T-cell (primary cell): ENCODE measurements at regions not wholly inside any gene's neighbourhood (a gene's known extent, or its start where the extent isn't known, plus 50 kb on each side); places are given as distances from the start of the nearest gene placed in this dataset.
"Not testable (repeated sequence)": the region's sequence is repeated elsewhere in the genome, so short reads cannot be mapped to it uniquely, and the experiment has no call there.

ENCODE experiments used
- ATAC-seq, 4 experiments: fragments of 200-7000 bp in 3 of 4; fragments of 150-1000 bp in 1 of 4; cut with Tn5 transposase; replicated peaks in 1 of 4; 1 replicate in 3 of 4; 2 replicates in 1 of 4; pipeline ENCODE4 v1.10.0; 2021; ENCODE audit warnings: moderate library complexity in 3 of 4, mild to moderate bottlenecking in 2 of 4, moderate number of reproducible peaks in 1 of 4
- CTCF ChIA-PET, 2 donors: fragments of 300-600 bp; sonication (Branson Sonifier 250); formaldehyde crosslinking; loops; one replicate each; lab custom pipeline; 2022; ENCODE audit warnings: antibody characterized with exemption in 2 of 2; lab: Charles Lee
- POLR2A ChIA-PET, 2 donors: fragments of 300-600 bp; sonication (Branson Sonifier 250); formaldehyde crosslinking; loops; one replicate each; lab custom pipeline; 2022; ENCODE audit warnings: antibody characterized with exemption in 2 of 2; lab: Charles Lee
- DNase-seq, 35 experiments: peaks; one replicate each; pipeline versions ENCODE4 v3.0.0 to v3.0.0-alpha.2; 2013 to 2023
- H3K27ac ChIP-seq: one replicate; pipeline ENCODE4 v1.5.1; 2013; ENCODE audit warnings: low read length
- H3K27me3 ChIP-seq, 2 experiments: replicated peaks in 1 of 2; 1 replicate in 1 of 2; 2 replicates in 1 of 2; pipeline versions ENCODE4 v1.6.1 to v1.7.0; 2013; ENCODE audit warnings: low read length in 1 of 2, mixed read lengths in 1 of 2; ENCODE audit not compliant: control insufficient read depth in 2 of 2, insufficient read depth in 2 of 2; ENCODE audit errors: extremely low read depth in 1 of 2
- H3K36me3 ChIP-seq, 2 donors: 1 replicate in 1 of 2; 2 replicates in 1 of 2; pipeline versions ENCODE4 v1.6.1 to v1.7.0; 2013; ENCODE audit warnings: low read length in 1 of 2; ENCODE audit not compliant: control insufficient read depth in 2 of 2, insufficient read depth in 1 of 2; ENCODE audit errors: extremely low read depth in 1 of 2
- H3K4me1 ChIP-seq, 2 experiments: 1 replicate in 1 of 2; 2 replicates in 1 of 2; pipeline versions ENCODE4 v1.6.1 to v1.7.0; 2013; ENCODE audit warnings: low read length in 2 of 2, mixed read lengths in 1 of 2; ENCODE audit not compliant: insufficient read depth in 2 of 2, control insufficient read depth in 1 of 2; ENCODE audit errors: extremely low read depth in 1 of 2
- H3K4me3 ChIP-seq, 2 donors: 1 replicate in 1 of 2; 2 replicates in 1 of 2; pipeline versions ENCODE4 v1.5.1 to v1.7.0; 2013; ENCODE audit warnings: mild to moderate bottlenecking in 2 of 2, low read length in 1 of 2, moderate library complexity in 1 of 2; ENCODE audit not compliant: control insufficient read depth in 1 of 2; ENCODE audit errors: extremely low read depth in 1 of 2
- H3K9me3 ChIP-seq: 2 replicates; pipeline ENCODE4 v1.7.0; 2013
- H3K27ac Mint-ChIP-seq, 2 donors: one replicate each; pipeline ENCODE4 v1.8.0; 2020 to 2021; ENCODE audit warnings: mild to moderate bottlenecking in 2 of 2, mixed read lengths in 2 of 2
- H3K27me3 Mint-ChIP-seq, 2 donors: one replicate each; pipeline ENCODE4 v1.8.0; 2021 to 2022; ENCODE audit warnings: mixed read lengths in 2 of 2
- H3K36me3 Mint-ChIP-seq: one replicate; pipeline ENCODE4 v1.8.0; 2021; ENCODE audit warnings: mixed read lengths
- H3K4me1 Mint-ChIP-seq, 3 donors: one replicate each; pipeline ENCODE4 v1.8.0; 2020 to 2022; ENCODE audit warnings: mixed read lengths in 3 of 3, mild to moderate bottlenecking in 1 of 3
- H3K4me3 Mint-ChIP-seq, 3 donors: one replicate each; pipeline ENCODE4 v1.8.0; 2020 to 2022; ENCODE audit warnings: mild to moderate bottlenecking in 3 of 3, mixed read lengths in 3 of 3, moderate library complexity in 3 of 3
- H3K9me3 Mint-ChIP-seq, 3 donors: one replicate each; pipeline ENCODE4 v1.8.0; 2020 to 2022; ENCODE audit warnings: mixed read lengths in 3 of 3
- WGBS: methylation state at CpG from one replicate; pipeline ENCODE4 v1.1.5; 2013; ENCODE audit warnings: missing lambda C conversion rate; ENCODE audit not compliant: insufficient coverage; 5-methylcytosine and 5-hydroxymethylcytosine counted together

DNA sequence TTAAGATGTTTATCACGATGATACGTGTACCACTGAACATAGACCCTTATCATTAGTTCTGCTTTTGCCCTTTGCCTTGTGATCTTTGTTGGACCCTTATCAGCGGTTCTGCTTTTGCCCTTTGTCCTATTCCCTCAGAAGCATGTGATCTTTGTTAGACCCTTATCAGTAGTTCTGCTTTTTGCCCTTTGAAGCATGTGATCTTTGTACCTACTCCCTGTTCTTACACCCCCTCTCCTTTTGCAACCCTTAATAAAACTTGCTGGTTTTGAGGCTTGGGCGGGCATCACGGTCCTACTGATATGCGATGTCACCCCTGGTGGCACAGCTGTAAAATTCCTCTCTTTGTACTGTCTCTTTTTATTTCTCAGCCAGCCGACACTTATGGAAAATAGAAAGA, 117.0 kb downstream of the SDHAF3 start:
- POLR2A ChIA-PET, CTCF ChIA-PET, H3K27ac Mint-ChIP-seq, H3K36me3 ChIP-seq, H3K27ac ChIP-seq, H3K9me3 ChIP-seq, H3K4me3 ChIP-seq, DNase-seq, ATAC-seq, H3K4me1 ChIP-seq, H3K27me3 ChIP-seq, H3K4me1 Mint-ChIP-seq, H3K36me3 Mint-ChIP-seq, H3K4me3 Mint-ChIP-seq: not testable (repeated sequence)
- 83% methylated on average over 2 of the region's 7 CpGs for WGBS
- H3K27me3 Mint-ChIP-seq, result peaks cover 21 to 32% of the 10 kb centered on the region in 2 donors
- H3K9me3 Mint-ChIP-seq, result peaks cover 20 to 33% (median 26%) of the 10 kb centered on the region in 3 donors

DNA sequence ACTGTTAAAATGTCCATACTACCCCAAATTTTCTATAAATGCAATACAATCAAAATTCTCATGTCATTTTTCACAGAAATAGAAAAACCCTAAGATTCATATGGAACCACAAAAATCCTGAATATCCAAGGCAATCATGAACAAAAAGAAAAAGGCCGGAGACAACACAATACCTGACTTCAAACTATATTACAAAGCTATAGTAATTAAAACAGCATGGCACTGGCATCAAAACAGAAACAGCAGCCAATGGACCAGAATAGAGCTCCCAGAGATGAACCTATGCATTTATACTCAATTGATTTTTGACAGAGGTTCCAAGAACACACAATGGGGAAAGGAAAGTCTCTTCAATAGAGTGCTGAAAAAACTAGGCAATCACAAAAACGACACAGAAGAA, 128.8 kb downstream of the SDHAF3 start:
- ChIA-PET CTCF (no interaction called here), POLR2A (no interaction called here)
- H3K4me1 Mint-ChIP-seq, result no peaks in the 10 kb centered on the region
- Histone ChIP-seq H3K27ac (no peak overlapping the region), H3K36me3 (no peaks in the 10 kb centered on the region), H3K9me3 (no peaks in the 10 kb centered on the region), H3K27me3 (no peaks in the 10 kb centered on the region), H3K4me1 (no peaks in the 10 kb centered on the region), H3K4me3 (no peak overlapping the region)
- H3K4me3 Mint-ChIP-seq, result no peak overlapping the region
- H3K36me3 Mint-ChIP-seq, result no peaks in the 10 kb centered on the region
- peaks cover 6 to 15% (median 9%) of the 10 kb centered on the region in 3 donors for H3K9me3 Mint-ChIP-seq
- WGBS, result 80% methylated on average over 1 of the region's 2 CpGs
- ATAC-seq (no peak), DNase-seq (no peak)
- no peak overlapping the region for H3K27ac Mint-ChIP-seq
- peaks cover 0 to 3% of the 10 kb centered on the region in 2 donors for H3K27me3 Mint-ChIP-seq

- H3K36me3 Mint-ChIP-seq, H3K4me1 Mint-ChIP-seq, H3K27me3 Mint-ChIP-seq, H3K4me3 ChIP-seq, CTCF ChIA-PET, DNase-seq, ATAC-seq, H3K9me3 Mint-ChIP-seq, H3K4me1 ChIP-seq, H3K27ac ChIP-seq, H3K27me3 ChIP-seq, POLR2A ChIA-PET, H3K9me3 ChIP-seq, H3K36me3 ChIP-seq, H3K4me3 Mint-ChIP-seq, H3K27ac Mint-ChIP-seq: not testable (repeated sequence)
- WGBS, result no CpG with 5 or more reads among the region's 3 CpGs
These were observed 140.7 kb downstream of the SDHAF3 start for GRCh38 chr7:97258187-97258586.

GRCh38 chr7:97269741-97270140, 152.2 kb downstream of the SDHAF3 start:
- Histone ChIP-seq H3K27ac (no peak overlapping the region), H3K4me1 (no peaks in the 10 kb centered on the region), H3K36me3 (no peaks in the 10 kb centered on the region), H3K9me3 (no peaks in the 10 kb centered on the region), H3K27me3 (no peaks in the 10 kb centered on the region), H3K4me3 (no peak overlapping the region)
- Mint-ChIP-seq H3K27ac (no peak overlapping the region), H3K36me3 (no peaks in the 10 kb centered on the region), H3K4me1 (no peaks in the 10 kb centered on the region), H3K9me3 (no peaks in the 10 kb centered on the region), H3K4me3 (no peak overlapping the region), H3K27me3 (peaks cover 7% of the 10 kb centered on the region in 2 donors)
- DNase-seq (no peak), ATAC-seq (no peak)
- CTCF ChIA-PET, result no interaction called here
- POLR2A ChIA-PET, result no interaction called here

- ChIA-PET CTCF (no interaction called here), POLR2A (no interaction called here)
- no peak overlapping the region for H3K27ac Mint-ChIP-seq
- H3K4me1 Mint-ChIP-seq, result no peaks in the 10 kb centered on the region
- H3K4me1 ChIP-seq, result no peaks in the 10 kb centered on the region
- no peak overlapping the region for H3K4me3 Mint-ChIP-seq
- H3K36me3 Mint-ChIP-seq, result no peaks in the 10 kb centered on the region
- no peak overlapping the region for H3K4me3 ChIP-seq
- no peaks in the 10 kb centered on the region for H3K27me3 ChIP-seq
- WGBS, result no CpG with 5 or more reads among the region's 1 CpG
- ATAC-seq (no peak), DNase-seq (no peak)
- peaks cover 7 to 8% of the 10 kb centered on the region in 2 donors for H3K27me3 Mint-ChIP-seq
- H3K9me3 Mint-ChIP-seq, result no peaks in the 10 kb centered on the region
- no peaks in the 10 kb centered on the region for H3K36me3 ChIP-seq
- no peak overlapping the region for H3K27ac ChIP-seq
- H3K9me3 ChIP-seq, result no peaks in the 10 kb centered on the region
These were observed 152.8 kb downstream of the SDHAF3 start for GRCh38 chr7:97270280-97270679.

DNA sequence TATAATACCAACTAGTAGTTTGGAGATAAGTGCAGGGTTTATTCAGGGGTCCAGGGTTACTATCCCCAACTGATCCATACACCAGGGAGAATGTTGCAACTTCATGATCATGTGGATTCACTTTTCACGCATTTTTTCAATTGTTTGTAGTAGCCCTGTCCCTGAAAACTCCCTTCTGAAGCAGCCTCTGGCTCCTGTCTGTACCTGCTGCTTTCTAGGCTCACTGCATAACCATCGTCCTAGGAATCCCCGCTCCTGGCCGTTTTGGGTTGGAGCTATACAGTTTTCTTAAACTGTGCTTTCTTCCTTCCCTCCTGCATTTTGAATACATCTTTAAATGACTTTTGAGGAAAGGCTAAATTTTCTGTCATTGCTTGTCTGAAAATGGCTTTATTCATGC, 154.1 kb downstream of the SDHAF3 start:
- Mint-ChIP-seq H3K4me3 (no peak overlapping the region), H3K27me3 (peaks cover 7 to 8% of the 10 kb centered on the region in 2 donors), H3K36me3 (no peaks in the 10 kb centered on the region), H3K27ac (no peak overlapping the region), H3K9me3 (no peaks in the 10 kb centered on the region), H3K4me1 (no peaks in the 10 kb centered on the region)
- Histone ChIP-seq H3K4me3 (no peak overlapping the region), H3K9me3 (no peaks in the 10 kb centered on the region), H3K27ac (no peak overlapping the region), H3K27me3 (no peaks in the 10 kb centered on the region), H3K4me1 (no peaks in the 10 kb centered on the region), H3K36me3 (no peaks in the 10 kb centered on the region)
- no peak for ATAC-seq
- CTCF ChIA-PET, result no interaction called here
- 54% methylated on average over 1 of the region's 4 CpGs for WGBS
- DNase-seq, result no peak
- POLR2A ChIA-PET, result no interaction called here

DNA sequence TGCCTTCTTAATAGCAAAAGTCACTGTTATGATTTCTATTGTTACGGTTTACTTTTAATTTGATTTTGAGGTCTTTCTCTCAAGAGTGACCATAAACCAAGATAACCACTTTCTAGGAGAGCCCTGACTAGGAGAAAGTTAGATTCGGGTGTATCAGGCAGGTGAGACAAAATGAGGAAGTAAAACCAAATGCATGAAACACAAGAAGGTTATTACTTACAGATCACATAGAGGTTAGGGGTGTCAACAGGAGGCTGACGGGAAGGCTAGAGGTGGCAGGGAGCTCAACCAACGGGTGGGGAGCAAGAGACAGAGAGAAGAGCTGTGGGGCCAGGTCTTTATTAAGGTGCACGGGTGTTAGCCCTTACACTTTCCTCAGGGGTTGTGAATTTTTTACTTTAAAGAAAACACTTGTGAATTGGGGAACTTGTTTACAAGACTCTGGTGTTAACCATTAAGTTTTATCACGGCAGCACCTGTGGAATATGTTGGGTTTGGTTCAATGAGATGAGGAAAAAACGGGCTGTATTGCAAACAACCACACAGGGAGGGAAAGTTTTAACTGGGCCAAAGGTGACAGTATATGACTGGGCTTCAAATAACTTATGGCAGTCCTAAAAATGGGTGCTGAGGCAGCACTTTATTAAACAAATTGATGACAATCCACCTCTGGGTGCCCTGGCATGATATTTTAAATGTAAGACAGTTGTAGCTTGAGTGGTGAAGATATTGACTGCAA, 154.9 kb downstream of the SDHAF3 start:
- Mint-ChIP-seq H3K36me3 (no peaks in the 10 kb centered on the region), H3K4me1 (no peaks in the 10 kb centered on the region), H3K27me3 (peaks cover 6 to 8% of the 10 kb centered on the region in 2 donors), H3K4me3 (no peak overlapping the region), H3K27ac (no peak overlapping the region), H3K9me3 (no peaks in the 10 kb centered on the region)
- Histone ChIP-seq H3K36me3 (no peaks in the 10 kb centered on the region), H3K9me3 (no peaks in the 10 kb centered on the region), H3K27ac (no peak overlapping the region), H3K4me3 (no peak overlapping the region), H3K27me3 (no peaks in the 10 kb centered on the region), H3K4me1 (no peaks in the 10 kb centered on the region)
- ChIA-PET CTCF (no interaction called here), POLR2A (no interaction called here)
- 40% methylated on average over 2 of the region's 7 CpGs for WGBS
- ATAC-seq, result no peak
- DNase-seq, result no peak
